K562 (cell line): ENCODE measurements at regions not wholly inside any gene's neighbourhood (a gene's known extent, or its start where the extent isn't known, plus 50 kb on each side); places are given as distances from the start of the nearest gene placed in this dataset.

Experiments used
- E2F3 ChIP-seq: fragments of 250-450 bp; sonication (Bioruptor Pico); IDR thresholded peaks from 2 replicates; pipeline ENCODE4 v1.4.0; 2020; ENCODE audit warnings: mild to moderate bottlenecking
- EZH2 ChIP-seq: IDR thresholded peaks from 2 replicates; pipeline ENCODE4 v1.6.1; 2012; ENCODE audit warnings: low read depth, mild to moderate bottlenecking, inconsistent platforms, low read length, borderline replicate concordance
- POLR2A ChIP-seq: fragments of 450-650 bp; conservative IDR thresholded peaks from 2 replicates; pipeline ENCODE4 v1.6.1; 2016
- RBM15 ChIP-seq: fragments of 200-400 bp; formaldehyde crosslinking; IDR thresholded peaks from 2 replicates; pipeline ENCODE4 v1.6.1; 2018; ENCODE audit warnings: mild to moderate bottlenecking, low read length, moderate library complexity; ENCODE audit not compliant: insufficient read depth
- RCOR1 ChIP-seq, 2 experiments: IDR thresholded peaks; 2 replicates each; pipeline ENCODE4 v1.6.1; 2012; ENCODE audit warnings: low read depth in 2 of 2, low read length in 2 of 2, borderline replicate concordance in 1 of 2, improper control_type of control experiment in 1 of 2
- SIRT6 ChIP-seq: IDR thresholded peaks from one replicate; pipeline ENCODE4 v1.6.1; 2012; ENCODE audit warnings: low read depth, mild to moderate bottlenecking, control low read depth, inconsistent platforms, low read length, moderate library complexity
- ZFP36 ChIP-seq: fragments of 150-350 bp; IDR thresholded peaks from 2 replicates; pipeline ENCODE4 v1.6.1; 2018; ENCODE audit warnings: low read length, low read depth; ENCODE audit not compliant: partially characterized antibody
- TF ChIP-seq, protein P1 (sequence below): fragments of 450-650 bp; IDR thresholded peaks from 2 replicates; pipeline ENCODE4 v1.6.1; 2016; ENCODE audit warnings: borderline replicate concordance
- TF ChIP-seq, protein P2 (sequence below): fragments of 250-450 bp; sonication (Bioruptor Pico); IDR thresholded peaks from 2 replicates; pipeline ENCODE4 v1.8.0; 2022; ENCODE audit warnings: moderate library complexity, mild to moderate bottlenecking, inconsistent platforms

DNA sequence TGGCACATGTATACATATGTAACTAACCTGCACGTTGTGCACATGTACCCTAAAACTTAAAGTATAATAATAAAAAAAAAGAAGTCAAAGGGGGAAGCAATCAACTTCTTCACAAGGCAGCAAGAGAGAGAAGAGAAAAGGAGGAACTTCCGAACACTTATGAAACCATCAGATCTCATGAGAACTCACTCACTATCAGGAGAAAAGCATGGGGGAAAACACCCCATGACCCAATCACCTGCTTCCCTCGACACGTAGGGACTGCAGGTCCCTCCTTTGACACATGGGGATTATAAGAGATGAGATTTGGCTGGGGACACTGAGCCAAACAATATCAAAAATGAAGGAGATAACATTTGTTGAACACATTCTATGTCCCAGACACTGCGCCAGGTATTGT, 94.8 kb upstream of the PHACTR1 start:
- TF ChIP-seq, protein P1, sequence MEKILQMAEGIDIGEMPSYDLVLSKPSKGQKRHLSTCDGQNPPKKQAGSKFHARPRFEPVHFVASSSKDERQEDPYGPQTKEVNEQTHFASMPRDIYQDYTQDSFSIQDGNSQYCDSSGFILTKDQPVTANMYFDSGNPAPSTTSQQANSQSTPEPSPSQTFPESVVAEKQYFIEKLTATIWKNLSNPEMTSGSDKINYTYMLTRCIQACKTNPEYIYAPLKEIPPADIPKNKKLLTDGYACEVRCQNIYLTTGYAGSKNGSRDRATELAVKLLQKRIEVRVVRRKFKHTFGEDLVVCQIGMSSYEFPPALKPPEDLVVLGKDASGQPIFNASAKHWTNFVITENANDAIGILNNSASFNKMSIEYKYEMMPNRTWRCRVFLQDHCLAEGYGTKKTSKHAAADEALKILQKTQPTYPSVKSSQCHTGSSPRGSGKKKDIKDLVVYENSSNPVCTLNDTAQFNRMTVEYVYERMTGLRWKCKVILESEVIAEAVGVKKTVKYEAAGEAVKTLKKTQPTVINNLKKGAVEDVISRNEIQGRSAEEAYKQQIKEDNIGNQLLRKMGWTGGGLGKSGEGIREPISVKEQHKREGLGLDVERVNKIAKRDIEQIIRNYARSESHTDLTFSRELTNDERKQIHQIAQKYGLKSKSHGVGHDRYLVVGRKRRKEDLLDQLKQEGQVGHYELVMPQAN = no peak
- TF ChIP-seq E2F3 (CRISPR knock-in tag) = no peak
- no peak for TF ChIP-seq EZH2
- no peak for TF ChIP-seq POLR2A
- no peak for TF ChIP-seq ZFP36
- TF ChIP-seq RBM15 = no peak
- no peak for TF ChIP-seq SIRT6
- no peak for TF ChIP-seq RCOR1 (IDR thresholded peaks at IDR 0.05; ENCODE audit: borderline replicate concordance in 1 of 2, low read depth in 2 of 2, low read length in 2 of 2)
- TF ChIP-seq, protein P2, sequence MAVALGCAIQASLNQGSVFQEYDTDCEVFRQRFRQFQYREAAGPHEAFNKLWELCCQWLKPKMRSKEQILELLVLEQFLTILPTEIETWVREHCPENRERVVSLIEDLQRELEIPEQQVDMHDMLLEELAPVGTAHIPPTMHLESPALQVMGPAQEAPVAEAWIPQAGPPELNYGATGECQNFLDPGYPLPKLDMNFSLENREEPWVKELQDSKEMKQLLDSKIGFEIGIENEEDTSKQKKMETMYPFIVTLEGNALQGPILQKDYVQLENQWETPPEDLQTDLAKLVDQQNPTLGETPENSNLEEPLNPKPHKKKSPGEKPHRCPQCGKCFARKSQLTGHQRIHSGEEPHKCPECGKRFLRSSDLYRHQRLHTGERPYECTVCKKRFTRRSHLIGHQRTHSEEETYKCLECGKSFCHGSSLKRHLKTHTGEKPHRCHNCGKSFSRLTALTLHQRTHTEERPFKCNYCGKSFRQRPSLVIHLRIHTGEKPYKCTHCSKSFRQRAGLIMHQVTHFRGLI (CRISPR knock-in tag) = no peak
